Breast epithelium (tissue), 4 donors: ENCODE measurements at regions not wholly inside any gene's neighbourhood (a gene's known extent, or its start where the extent isn't known, plus 50 kb on each side); places are given as distances from the start of the nearest gene placed in this dataset.
"Not testable (repeated sequence)": the region's sequence is repeated elsewhere in the genome, so short reads cannot be mapped to it uniquely, and the experiment has no call there.

Experiments
- DNase-seq, 2 donors: peaks; one replicate each; pipeline ENCODE4 v3.0.0-alpha.2; 2019; ENCODE audit warnings: low spot score in 2 of 2
- H3K27ac ChIP-seq, 2 donors: fragments of 200-600 bp; sonication (generic) in 1 of 2; one replicate each; pipeline ENCODE4 v1.5.1; 2016 to 2019; ENCODE audit warnings: mild to moderate bottlenecking in 1 of 2
- H3K27me3 ChIP-seq, 2 donors: fragments of 200-600 bp; sonication (generic) in 1 of 2; one replicate each; pipeline versions ENCODE4 v1.5.1 to v1.6.0; 2017 to 2019; ENCODE audit warnings: control low read depth in 1 of 2, mild to moderate bottlenecking in 1 of 2
- H3K36me3 ChIP-seq: fragments of 200-600 bp; one replicate; pipeline ENCODE4 v1.5.1; 2019
- H3K4me1 ChIP-seq, 2 donors: fragments of 200-600 bp; sonication (generic); one replicate each; pipeline ENCODE4 v1.5.1; 2016 to 2019; ENCODE audit warnings: control low read depth in 1 of 2
- H3K4me3 ChIP-seq, 3 donors: fragments of 200-600 bp; sonication (generic); 1 replicate in 2 of 3; 2 replicates in 1 of 3; pipeline ENCODE4 v1.5.1; 2016 to 2019; ENCODE audit warnings: mild to moderate bottlenecking in 3 of 3, moderate library complexity in 2 of 3
- H3K9me3 ChIP-seq, 2 donors: fragments of 200-600 bp; sonication (generic) in 1 of 2; one replicate each; pipeline ENCODE4 v1.5.1; 2016 to 2019; ENCODE audit warnings: control low read depth in 1 of 2
- intact Hi-C: fragments of 100-400 bp; cut with DNase I; formaldehyde crosslinking; loops from one replicate; pipeline ENCODE4 v1.15.1; 2023; ENCODE audit warnings: low total_unique reads

- H3K27me3 ChIP-seq, intact Hi-C loops, DNase-seq, H3K4me1 ChIP-seq, H3K36me3 ChIP-seq, H3K4me3 ChIP-seq, H3K9me3 ChIP-seq, H3K27ac ChIP-seq: not testable (repeated sequence)
Measured at GRCh38 chr14:19167454-19168190, 200.4 kb downstream of the POTEM start.

- H3K36me3 ChIP-seq, intact Hi-C loops: not testable (repeated sequence)
Measured at GRCh38 chr14:19168261-19168660, 201.0 kb downstream of the POTEM start.

GRCh38 chr14:19169561-19170362 is 202.5 kb downstream of the POTEM start:
- intact Hi-C loops, H3K9me3 ChIP-seq: not testable (repeated sequence)

More at GRCh38 chr14:19168261-19168660, 201.0 kb downstream of the POTEM start:
- not testable (repeated sequence) for DNase-seq, H3K4me3 ChIP-seq, H3K9me3 ChIP-seq, H3K4me1 ChIP-seq, H3K27me3 ChIP-seq, H3K27ac ChIP-seq

GRCh38 chr14:19172745-19173144 is 205.5 kb downstream of the POTEM start:
- H3K36me3 ChIP-seq, DNase-seq, H3K9me3 ChIP-seq, H3K27me3 ChIP-seq, H3K27ac ChIP-seq, H3K4me1 ChIP-seq, intact Hi-C loops, H3K4me3 ChIP-seq: not testable (repeated sequence)

More at GRCh38 chr14:19169561-19170362, 202.5 kb downstream of the POTEM start:
- not testable (repeated sequence) for H3K36me3 ChIP-seq, H3K4me3 ChIP-seq, H3K27me3 ChIP-seq, H3K27ac ChIP-seq, DNase-seq, H3K4me1 ChIP-seq

GRCh38 chr14:19173188-19173587 is 206.0 kb downstream of the POTEM start:
- H3K27me3 ChIP-seq, H3K9me3 ChIP-seq, H3K4me3 ChIP-seq, DNase-seq, H3K27ac ChIP-seq, H3K4me1 ChIP-seq, H3K36me3 ChIP-seq, intact Hi-C loops: not testable (repeated sequence)

- intact Hi-C loops, H3K27ac ChIP-seq: not testable (repeated sequence)
Measured at GRCh38 chr14:19177435-19177834, 210.2 kb downstream of the POTEM start.

GRCh38 chr14:19180297-19180696 is 213.1 kb downstream of the POTEM start:
- intact Hi-C loops, H3K36me3 ChIP-seq, H3K4me3 ChIP-seq, H3K27ac ChIP-seq, H3K9me3 ChIP-seq, H3K4me1 ChIP-seq, H3K27me3 ChIP-seq, DNase-seq: not testable (repeated sequence)

More at GRCh38 chr14:19177435-19177834, 210.2 kb downstream of the POTEM start:
- H3K9me3 ChIP-seq, DNase-seq, H3K36me3 ChIP-seq, H3K4me3 ChIP-seq, H3K27me3 ChIP-seq, H3K4me1 ChIP-seq: not testable (repeated sequence)

- H3K4me1 ChIP-seq, H3K36me3 ChIP-seq, H3K27ac ChIP-seq, H3K4me3 ChIP-seq, intact Hi-C loops, H3K9me3 ChIP-seq, H3K27me3 ChIP-seq, DNase-seq: not testable (repeated sequence)
Measured at GRCh38 chr14:19180881-19181280, 213.6 kb downstream of the POTEM start.

GRCh38 chr14:19195146-19195545 is 227.9 kb downstream of the POTEM start:
- H3K4me1 ChIP-seq, DNase-seq, H3K36me3 ChIP-seq, H3K27ac ChIP-seq, H3K27me3 ChIP-seq, intact Hi-C loops, H3K4me3 ChIP-seq, H3K9me3 ChIP-seq: not testable (repeated sequence)

GRCh38 chr14:19197488-19198234 is 230.4 kb downstream of the POTEM start:
- intact Hi-C loops, H3K36me3 ChIP-seq, H3K27me3 ChIP-seq, H3K4me3 ChIP-seq, DNase-seq, H3K9me3 ChIP-seq, H3K4me1 ChIP-seq, H3K27ac ChIP-seq: not testable (repeated sequence)

- intact Hi-C loops, H3K4me1 ChIP-seq, H3K9me3 ChIP-seq, H3K36me3 ChIP-seq, H3K27ac ChIP-seq, H3K27me3 ChIP-seq, DNase-seq, H3K4me3 ChIP-seq: not testable (repeated sequence)
Measured at GRCh38 chr14:19198341-19198740, 231.1 kb downstream of the POTEM start.

GRCh38 chr14:19201394-19202052 is 232.6 kb downstream of the POTEG start:
- intact Hi-C loops, H3K9me3 ChIP-seq, H3K36me3 ChIP-seq, H3K4me3 ChIP-seq, H3K4me1 ChIP-seq, DNase-seq, H3K27me3 ChIP-seq, H3K27ac ChIP-seq: not testable (repeated sequence)

- H3K36me3 ChIP-seq, H3K9me3 ChIP-seq, H3K4me3 ChIP-seq, DNase-seq, H3K27ac ChIP-seq, H3K4me1 ChIP-seq, intact Hi-C loops, H3K27me3 ChIP-seq: not testable (repeated sequence)
Measured at GRCh38 chr14:19202053-19202442, 232.1 kb downstream of the POTEG start.
